ENCODE measurements at regions not wholly inside any gene's neighbourhood (a gene's known extent, or its start where the extent isn't known, plus 50 kb on each side); places are given as distances from the start of the nearest gene placed in this dataset.

DNA sequence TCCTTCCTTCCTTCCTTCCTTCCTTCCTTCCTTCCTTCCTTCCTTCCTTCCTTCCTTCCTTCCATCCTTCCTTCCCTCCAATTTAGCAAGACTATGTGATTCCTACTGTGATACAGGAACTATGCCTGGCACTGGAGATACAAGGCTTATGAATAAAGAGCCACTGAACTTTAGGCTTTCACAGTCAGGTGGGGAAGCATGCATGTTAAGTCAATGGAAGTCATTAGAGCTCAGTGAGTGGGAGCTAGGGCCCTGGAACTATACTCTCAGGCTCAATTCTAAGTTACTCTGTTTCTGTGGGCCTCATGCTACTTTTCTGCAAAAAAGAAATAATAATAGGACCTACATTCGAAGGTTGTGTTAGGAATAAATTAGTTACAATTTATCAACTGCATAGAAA lies 527.6 kb upstream of the ZEB2 start:
- DNase-seq (ENCODE audit: low read depth), result no peak
- H3K4me3 ChIP-seq (ENCODE audit: low read length), result no peak overlapping the region
- TF ChIP-seq, protein P1, sequence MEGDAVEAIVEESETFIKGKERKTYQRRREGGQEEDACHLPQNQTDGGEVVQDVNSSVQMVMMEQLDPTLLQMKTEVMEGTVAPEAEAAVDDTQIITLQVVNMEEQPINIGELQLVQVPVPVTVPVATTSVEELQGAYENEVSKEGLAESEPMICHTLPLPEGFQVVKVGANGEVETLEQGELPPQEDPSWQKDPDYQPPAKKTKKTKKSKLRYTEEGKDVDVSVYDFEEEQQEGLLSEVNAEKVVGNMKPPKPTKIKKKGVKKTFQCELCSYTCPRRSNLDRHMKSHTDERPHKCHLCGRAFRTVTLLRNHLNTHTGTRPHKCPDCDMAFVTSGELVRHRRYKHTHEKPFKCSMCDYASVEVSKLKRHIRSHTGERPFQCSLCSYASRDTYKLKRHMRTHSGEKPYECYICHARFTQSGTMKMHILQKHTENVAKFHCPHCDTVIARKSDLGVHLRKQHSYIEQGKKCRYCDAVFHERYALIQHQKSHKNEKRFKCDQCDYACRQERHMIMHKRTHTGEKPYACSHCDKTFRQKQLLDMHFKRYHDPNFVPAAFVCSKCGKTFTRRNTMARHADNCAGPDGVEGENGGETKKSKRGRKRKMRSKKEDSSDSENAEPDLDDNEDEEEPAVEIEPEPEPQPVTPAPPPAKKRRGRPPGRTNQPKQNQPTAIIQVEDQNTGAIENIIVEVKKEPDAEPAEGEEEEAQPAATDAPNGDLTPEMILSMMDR (conservative IDR thresholded peaks at IDR 0.05; ENCODE audit: low read length), result no peak

DNA sequence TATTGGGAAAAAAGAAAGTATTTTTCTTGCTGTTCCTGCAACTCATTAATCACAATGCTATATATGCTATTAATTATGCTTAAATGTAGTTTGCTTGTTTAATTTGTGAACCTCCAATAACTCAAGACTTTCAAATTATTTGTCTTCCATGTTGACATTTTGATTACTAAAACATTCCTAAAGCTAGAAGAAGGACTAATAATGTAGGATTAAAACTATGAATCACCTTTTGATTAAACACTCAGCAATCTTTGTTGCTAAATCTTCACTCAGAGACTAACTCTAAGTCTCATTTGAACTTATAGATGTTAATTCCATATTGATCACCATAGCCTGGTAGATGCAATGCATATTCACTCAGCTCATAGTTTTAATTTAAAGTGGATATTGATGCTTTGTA lies 524.6 kb upstream of the ZEB2 start:
- H3K4me3 ChIP-seq (ENCODE audit: low read length), result no peak overlapping the region
- DNase-seq (ENCODE audit: low read depth), result no peak
- TF ChIP-seq, protein P1 (conservative IDR thresholded peaks at IDR 0.05; ENCODE audit: low read length), result no peak

DNA sequence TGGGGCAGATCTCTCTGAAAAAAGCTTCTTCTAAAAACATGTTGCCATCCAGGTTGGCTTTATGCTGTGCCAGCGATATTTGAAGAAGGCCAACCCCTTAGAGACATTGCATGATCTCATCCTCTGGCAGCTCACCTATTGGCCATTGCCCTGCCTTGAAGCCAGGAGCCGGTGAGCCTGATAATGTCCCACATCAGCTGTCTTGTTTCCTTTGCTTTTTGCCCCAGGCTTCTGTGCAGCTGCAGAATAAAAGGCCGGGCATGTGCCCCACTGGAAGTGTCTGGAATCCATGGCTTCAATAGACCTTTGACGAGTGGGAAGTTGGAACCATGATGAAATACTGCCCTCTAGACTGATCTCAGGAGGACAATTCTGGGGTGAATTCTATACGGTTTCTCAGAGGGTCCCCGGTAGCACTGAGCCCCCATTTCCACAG lies 523.5 kb upstream of the ZEB2 start:
- no peak for DNase-seq (ENCODE audit: low read depth)
- no peak overlapping the region for H3K4me3 ChIP-seq (ENCODE audit: low read length)
- TF ChIP-seq, protein P1 (conservative IDR thresholded peaks at IDR 0.05; ENCODE audit: low read length), result no peak

DNA sequence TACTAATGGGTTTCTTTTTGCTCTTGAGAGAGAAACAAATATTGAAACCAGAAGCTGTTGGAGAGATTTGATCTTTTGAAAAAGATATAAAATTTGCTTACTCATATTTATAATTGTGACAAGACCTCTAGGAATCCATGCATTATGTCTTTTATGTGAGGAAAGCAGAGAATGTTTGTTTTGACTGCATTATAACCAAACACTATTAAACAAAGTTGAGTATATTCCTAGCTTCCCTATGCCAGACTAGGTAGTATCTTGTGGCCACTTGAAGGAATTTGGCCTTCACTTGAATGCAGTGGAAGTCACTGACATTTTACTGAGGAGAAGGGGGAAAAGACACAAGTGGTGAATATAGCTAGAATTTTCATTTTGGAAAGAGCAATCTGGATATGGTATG lies 521.8 kb upstream of the ZEB2 start:
- no peak for DNase-seq (ENCODE audit: low read depth)
- TF ChIP-seq, protein P1 (conservative IDR thresholded peaks at IDR 0.05; ENCODE audit: low read length), result no peak
- H3K4me3 ChIP-seq (ENCODE audit: low read length), result no peak overlapping the region

DNA sequence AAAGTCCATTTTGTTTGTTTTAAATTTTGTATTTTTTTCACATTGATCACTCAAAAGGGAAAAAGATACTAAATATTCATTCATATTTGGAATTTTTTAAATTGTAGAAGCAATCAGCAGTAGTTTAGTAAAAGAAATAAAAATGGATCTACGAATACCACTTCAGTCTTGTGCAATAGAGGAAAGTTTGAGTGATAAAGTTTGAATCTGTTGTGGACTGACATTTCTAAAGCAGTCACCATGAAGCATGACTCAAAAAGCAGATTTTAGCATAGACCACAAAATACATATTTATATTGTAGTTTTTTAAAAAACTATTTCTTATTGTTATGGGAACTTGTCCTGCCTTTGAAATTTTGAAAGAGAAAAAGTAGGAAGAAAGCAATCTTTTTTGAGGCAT lies 520.5 kb upstream of the ZEB2 start:
- H3K4me3 ChIP-seq (ENCODE audit: low read length), result no peak overlapping the region
- TF ChIP-seq, protein P1 (conservative IDR thresholded peaks at IDR 0.05; ENCODE audit: low read length), result no peak
- no peak for DNase-seq (ENCODE audit: low read depth)

DNA sequence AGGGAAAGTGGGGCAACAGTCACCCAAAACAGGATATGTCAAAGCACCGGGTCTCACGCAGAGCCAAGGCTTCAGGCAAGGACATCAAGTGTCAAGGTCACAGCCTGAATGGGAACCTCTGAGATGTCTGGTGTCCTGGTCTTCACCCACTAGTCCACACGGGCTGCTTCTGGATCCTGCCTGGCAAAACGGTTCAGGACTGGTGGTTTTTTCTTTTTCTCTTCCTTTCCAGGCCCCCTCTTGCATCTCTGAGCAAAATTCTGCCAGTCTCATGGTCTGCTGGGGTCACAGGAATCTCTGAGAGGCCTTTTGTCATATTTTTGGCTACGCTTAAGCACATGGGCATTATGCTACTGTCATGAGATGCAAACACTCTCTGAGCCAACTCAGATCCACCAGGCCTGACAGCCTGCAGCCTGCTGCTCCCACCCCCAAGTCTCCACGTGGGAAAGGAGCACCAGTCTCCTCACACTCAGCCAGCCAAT lies 518.2 kb upstream of the ZEB2 start:
- H3K4me3 ChIP-seq (ENCODE audit: low read length), result no peak overlapping the region
- TF ChIP-seq, protein P1 (conservative IDR thresholded peaks at IDR 0.05; ENCODE audit: low read length), result no peak
- DNase-seq (ENCODE audit: low read depth), result no peak

DNA sequence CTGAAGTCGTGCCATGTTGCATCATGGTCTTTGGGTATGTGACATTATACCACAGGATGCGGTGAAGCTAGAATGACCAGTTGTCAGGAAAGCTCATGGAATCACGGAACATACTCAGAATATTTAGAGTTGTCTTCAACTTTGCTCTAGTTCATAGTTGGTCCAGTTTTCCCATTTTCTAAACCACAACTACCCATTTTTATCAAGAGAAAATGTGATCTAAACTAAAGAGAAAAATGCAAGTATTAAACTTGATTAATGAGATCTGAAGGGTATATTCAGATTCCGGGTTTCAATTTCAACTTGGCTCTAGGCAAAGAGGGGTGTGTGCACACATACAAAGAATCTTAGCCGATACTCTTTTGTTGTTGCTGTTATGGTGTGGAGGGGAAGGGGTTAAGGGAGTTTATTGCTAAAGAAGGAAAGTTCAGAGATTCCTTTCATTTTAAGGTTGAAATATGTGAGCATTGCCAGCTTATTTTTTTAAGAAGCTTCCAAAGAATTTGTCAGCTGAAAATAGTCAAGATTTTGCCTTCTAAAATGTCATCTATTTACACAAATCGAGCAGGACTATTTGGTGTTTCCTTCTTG lies 516.6 kb upstream of the ZEB2 start:
- TF ChIP-seq, protein P1 (conservative IDR thresholded peaks at IDR 0.05; ENCODE audit: low read length), result no peak
- H3K4me3 ChIP-seq (ENCODE audit: low read length), result no peak overlapping the region
- peak; percentile 76 for DNase-seq (ENCODE audit: low read depth)
